GM12874 (cell line): ENCODE measurements at regions not wholly inside any gene's neighbourhood (a gene's known extent, or its start where the extent isn't known, plus 50 kb on each side); places are given as distances from the start of the nearest gene placed in this dataset.

ENCODE experiments used
- CTCF ChIP-seq: IDR thresholded peaks from 2 replicates; pipeline ENCODE4 v1.5.1; 2011; ENCODE audit warnings: low read depth, mild to moderate bottlenecking, control low read depth, low read length, moderate library complexity; ENCODE audit not compliant: insufficient read depth

- no peak for TF ChIP-seq CTCF
These were observed 270.9 kb upstream of the SULF2 start for GRCh38 chr20:48056218-48056617.

DNA sequence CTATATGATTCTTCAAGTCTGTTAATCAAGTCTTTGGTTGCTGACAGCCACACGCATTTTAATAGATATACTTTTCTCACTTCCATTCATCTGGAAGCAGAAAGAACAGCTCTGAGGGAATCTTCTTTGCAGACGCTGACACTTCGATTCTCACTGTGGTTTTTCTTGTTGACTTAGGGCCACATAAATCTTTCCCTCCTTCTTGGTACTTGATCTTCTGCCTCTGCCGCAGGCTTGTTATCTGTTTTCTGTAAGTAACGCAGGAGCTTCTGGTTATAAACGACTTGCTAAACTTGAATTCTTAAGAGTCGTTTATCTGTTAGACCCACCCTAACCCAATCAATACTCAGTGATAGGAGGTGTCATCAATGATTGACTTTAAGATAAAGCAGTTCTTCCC lies 268.8 kb upstream of the SULF2 start:
- no peak for TF ChIP-seq CTCF

- TF ChIP-seq CTCF = no peak
These were observed 267.2 kb upstream of the SULF2 start for GRCh38 chr20:48052475-48052835.

- TF ChIP-seq CTCF = no peak
These were observed 266.7 kb upstream of the SULF2 start for GRCh38 chr20:48051794-48052474.

DNA sequence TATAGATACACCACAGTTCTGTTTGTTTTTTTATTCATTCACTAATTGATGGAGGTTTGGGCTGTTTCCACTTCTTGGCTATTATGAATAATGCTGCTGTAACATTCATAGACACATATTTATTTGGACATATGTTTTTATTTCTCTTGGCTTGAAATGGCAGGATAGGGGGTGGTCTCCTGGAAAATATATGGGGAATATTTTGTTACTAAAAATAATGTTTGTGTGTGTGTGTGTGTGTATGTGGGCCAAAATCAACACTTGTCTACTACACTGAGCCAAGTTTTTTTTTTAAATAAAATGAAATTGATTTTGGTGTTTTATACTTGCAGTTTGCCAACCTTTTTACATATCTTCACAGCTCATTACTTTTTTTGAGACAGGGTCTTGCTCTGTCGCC lies 264.4 kb upstream of the SULF2 start:
- TF ChIP-seq CTCF = no peak

DNA sequence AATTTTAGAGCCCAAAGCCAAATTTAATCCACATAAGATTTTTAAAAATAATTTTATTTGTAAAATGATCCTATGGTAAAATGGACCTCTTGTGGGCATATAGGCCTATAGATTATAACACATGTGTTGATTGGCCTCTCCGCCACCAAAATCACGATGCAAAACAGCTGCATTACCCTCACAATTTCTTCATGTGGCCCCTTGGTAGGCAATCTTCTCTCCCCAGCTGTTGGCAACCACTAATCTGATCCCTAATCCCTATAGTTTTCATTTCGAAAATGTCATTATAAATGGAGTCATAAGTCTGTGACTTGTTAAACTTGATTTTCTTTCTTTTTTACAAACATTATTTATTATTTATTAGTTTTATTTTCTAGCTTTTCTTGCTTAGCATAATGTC lies 263.9 kb upstream of the SULF2 start:
- no peak for TF ChIP-seq CTCF

DNA sequence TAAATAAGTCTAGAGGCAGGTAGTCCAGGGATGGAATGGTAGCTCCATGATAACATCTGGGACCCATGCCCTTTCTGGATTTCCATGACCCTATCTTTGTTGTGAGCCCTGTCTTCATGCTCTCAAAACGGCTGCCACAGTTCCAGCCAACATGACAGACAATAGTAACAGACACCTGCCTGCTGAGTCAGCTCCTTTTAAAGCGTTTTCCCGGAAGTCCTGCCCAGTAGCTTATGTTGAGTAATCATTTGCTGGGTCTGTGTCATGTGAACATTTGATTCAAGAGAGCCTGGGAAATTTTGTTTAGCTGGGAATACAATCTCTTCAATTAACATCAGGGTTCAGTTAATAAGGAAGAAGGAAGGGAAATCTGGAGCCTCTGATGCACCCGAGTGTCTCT lies 262.2 kb upstream of the SULF2 start:
- TF ChIP-seq CTCF = no peak

GRCh38 chr20:48042628-48043027 lies 257.3 kb upstream of the SULF2 start:
- no peak for TF ChIP-seq CTCF
